HG03108 (cell line): ENCODE measurements at regions not wholly inside any gene's neighbourhood (a gene's known extent, or its start where the extent isn't known, plus 50 kb on each side); places are given as distances from the start of the nearest gene placed in this dataset.

Experiments
- ATAC-seq: cut with Tn5 transposase; IDR thresholded peaks from one replicate; pipeline ENCODE4 v1.9.1; 2021; ENCODE audit warnings: moderate library complexity; ENCODE audit not compliant: unreplicated experiment

- ATAC-seq, result no peak
Measured at GRCh38 chr2:8090748-8091700, 590.8 kb upstream of the ID2 start.

DNA sequence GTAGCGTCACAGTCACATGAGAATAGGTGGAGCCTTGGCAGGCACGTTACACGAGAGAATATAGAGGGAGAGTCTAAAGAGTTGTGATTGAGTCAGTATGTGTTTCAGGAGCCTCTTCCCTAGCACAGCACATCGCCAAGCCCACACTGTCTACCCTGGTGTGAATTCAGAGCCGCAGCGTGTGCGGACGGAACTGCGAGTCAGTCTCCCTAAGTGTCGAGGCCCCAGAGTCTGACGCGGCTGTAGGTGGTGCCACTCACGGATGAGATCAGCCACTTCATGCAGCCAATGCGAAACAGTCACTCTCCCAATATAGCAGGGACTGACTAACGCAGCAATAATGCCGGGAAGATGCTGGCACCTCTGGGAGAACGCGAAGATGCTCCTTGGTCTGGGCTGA lies 587.3 kb upstream of the ID2 start:
- ATAC-seq, result no peak

DNA sequence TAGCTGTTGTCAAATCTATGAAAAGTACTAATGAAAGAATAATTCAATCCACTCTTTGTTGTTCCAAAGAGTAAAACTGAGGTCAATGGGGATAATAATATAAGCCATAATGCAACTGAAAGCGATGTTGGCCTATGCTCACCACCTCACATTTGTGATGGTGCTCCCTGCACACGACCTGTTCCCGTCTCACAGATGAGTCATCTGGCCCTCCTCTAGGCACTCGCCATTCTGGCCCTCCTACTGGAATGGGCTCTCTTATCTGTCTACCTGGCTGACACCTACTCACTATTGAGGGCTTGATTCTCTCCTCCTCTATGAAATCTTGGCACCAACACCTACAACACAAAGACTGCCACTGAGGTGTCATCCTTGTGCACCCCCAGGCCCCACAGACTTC lies 585.9 kb upstream of the ID2 start:
- no peak for ATAC-seq

- ATAC-seq, result no peak
Measured at GRCh38 chr2:8096484-8096883, 585.4 kb upstream of the ID2 start.

DNA sequence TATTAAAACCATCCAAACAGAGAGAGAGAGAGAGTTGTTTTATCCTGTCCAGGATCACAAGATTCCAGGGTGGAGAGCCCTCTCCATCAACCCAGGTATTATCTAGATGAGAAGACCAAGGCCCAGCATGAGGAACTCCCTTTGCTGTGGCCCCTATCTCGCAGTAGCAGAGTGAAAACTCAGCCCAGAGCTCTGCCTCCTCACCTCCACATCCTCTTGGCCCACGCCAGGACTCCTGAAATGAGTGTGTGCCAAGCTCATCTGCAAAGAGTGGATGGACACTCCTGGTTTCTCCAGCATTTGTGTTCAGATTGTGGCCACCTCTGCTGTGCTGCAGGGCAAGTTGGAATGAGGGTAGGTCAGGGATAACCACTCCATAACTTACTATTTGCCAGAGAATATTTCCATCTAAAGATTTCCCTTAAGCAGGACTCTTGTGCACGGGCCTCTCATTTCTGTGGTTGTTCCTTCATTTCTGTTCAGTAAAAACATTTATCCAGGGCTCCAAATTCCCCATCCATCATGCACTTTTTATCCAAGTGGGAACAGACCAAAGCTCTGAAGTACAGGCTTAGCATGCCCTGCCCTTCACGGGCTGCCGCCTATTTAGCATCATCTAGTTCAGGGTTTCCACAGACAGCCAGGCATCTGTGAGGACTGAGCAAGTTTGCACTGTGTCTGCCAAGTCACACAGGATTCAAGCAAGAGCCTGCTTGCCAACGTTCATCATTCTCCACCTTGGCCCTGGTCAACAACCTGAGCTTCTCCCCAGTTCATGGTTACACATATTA lies 583.2 kb upstream of the ID2 start:
- no peak for ATAC-seq

- ATAC-seq, result no peak
Measured at GRCh38 chr2:8099267-8099582, 582.6 kb upstream of the ID2 start.

DNA sequence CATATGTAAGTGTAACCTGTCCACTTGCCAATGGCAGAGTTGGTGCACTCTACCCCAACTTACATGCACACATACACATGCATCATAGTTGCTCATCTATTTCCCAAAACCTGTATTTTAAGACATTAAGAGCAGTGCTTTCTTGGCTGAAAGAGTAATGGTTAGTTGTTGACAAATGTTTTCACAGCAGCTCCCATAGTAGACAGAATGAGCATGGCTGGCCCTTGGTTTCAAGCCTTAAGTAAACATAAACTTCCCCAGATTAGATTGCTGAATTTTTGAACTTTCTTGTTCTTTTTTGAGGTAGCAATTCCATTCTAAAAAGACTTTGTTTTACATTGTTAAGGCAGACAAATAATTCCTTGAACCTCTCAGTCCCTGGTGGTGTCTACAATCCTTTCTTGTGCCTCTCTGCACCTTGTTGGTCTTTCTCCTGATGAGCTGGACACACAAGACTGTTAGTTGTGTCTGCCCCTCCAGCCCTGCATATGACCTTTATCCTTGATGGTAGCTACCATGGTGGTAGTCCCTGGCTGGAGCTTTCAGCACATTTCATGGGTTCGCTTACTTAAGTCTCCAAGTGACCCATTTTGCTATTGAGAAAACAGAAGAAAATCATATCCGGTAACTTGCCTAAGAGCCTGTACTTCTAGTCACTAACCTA lies 580.1 kb upstream of the ID2 start:
- ATAC-seq, result no peak

DNA sequence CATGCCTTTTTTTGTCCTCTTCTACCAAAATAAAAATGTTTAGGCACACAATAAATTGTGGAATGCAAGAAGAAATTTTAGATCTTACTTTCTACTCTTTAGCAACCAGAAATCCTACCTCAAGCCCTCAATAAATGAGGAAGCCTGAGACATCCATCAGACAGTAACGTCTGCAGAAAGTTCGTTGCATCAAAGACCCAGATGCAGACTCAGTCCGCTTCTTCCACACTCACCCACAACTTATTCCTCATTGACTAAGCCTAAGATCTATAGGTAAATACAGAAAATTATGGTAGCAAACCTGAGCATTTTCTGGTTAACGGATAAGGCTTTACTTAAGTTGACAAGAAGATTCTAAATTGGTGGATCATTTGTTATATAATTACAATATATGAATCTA lies 579.4 kb upstream of the ID2 start:
- ATAC-seq, result no peak

DNA sequence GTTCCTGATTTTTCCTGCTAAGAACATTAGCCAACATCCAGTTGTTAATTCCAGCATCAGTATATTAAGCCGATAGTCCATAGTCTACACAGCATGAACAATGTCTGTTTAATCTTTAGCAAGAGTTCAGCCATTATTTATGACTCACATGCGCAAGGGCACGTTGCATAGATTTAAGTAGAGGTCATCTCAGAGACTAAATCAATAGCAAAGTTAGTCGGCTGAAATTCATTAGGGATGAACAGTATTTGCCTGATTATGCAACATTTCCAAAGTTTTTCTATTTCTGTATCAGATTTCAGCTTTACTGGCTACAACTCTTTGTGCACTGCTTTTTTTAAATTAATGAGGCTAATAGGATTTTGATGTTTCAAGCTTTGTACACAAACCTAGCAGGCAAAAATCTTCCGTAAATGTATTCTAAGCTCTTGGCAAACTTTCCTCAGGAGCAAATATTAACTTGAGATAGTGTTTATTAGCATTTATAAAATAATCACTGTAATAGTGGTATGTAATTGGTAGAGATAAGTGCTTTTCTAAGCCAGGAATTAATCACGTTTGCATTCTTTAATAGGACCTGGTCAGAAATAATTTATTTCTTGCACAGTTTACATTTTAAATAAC lies 578.7 kb upstream of the ID2 start:
- no peak for ATAC-seq

- no peak for ATAC-seq
Measured at GRCh38 chr2:8107150-8107549, 574.7 kb upstream of the ID2 start.

DNA sequence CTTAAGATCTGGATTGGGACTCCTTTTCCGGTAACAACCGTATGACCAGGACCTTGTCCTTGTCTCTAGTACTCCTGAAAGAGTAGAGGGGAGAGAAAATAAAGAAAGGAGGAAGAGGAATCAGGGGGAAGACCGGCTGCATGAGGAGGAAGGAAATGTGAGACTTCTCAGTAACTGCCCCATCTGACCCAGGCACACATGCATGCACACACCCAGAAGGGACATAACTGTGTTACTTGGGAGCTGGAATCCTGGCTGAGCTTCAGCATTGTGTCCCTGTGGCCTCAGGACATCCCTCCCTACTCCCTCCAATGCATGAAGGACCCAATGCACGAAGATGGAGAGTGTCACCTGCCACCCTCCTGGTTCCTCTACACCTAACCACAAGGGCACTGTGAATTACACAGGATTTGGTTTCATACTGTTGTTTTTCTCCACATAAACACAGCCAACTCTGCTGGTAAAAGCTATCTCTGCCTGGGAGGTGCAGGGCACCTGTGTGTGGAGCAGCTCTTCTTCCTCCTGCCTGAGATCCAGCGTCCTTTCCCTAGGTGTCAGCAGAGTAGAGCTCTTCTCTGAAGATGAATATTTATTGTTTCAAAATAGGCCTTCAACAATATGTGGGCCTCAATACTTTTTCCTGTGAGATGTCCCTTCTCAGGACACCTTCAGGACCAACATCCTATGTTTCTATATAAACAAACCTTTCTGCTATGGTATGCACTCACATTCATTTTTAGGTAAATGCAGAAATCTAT lies 574.1 kb upstream of the ID2 start:
- no peak for ATAC-seq

- ATAC-seq, result no peak
Measured at GRCh38 chr2:8110716-8111115, 571.1 kb upstream of the ID2 start.

- no peak for ATAC-seq
Measured at GRCh38 chr2:8111193-8111592, 570.7 kb upstream of the ID2 start.

DNA sequence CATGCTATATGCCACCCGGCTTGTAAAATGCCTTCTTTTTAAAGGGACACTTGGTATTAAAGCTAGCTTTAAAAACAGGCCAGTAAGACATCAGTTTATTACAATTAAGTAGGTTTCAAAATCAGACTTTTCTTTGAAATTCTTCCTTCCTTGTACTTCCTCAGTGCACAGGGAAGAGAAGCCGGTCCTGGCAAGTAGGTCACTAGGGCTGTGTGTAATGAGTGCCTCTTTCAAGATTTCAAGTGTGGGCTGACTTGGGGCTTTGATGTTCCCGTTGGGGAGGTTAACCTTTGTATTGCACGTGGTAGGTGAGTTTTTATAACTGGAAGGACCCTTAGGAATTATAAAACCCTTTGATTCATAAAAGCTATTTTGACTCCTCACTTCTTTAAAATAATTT lies 566.4 kb upstream of the ID2 start:
- ATAC-seq, result no peak

DNA sequence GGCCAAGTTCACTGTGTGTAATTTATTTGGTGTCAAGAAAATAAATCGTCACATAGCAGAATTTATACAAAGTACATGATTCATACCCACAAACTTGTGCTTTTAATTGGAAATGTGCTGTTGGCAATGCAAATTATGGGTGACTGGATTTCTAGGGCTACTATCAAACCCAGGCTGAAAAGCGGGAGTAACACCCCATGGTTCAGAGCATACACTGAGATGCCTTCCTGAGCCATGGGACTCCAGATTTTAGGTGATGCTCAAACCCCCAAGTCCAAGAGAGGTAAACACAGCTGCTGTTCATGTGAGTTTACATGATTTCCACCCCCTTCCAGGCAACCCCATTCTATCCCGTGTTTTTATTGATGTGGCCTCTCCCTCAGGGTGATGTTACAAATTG lies 565.9 kb upstream of the ID2 start:
- no peak for ATAC-seq

DNA sequence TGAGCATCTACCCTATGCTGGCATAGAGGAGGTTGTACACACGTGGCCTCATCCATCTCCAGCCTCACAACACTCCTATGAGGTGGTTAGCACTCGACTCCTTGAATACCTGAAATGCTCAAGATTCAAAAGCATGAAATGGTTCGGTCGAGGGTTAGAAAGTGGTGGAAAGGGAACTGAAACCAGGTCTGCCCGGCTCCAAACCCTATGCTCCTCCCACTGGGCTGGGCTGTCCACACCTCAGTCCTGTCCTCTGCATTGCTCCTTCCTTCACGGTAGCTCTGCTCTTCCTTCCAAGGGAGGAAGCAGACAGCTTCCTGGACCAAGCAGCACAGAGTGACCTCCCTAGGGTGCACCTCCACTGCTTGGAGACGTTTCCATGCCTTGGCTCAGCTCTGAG lies 565.2 kb upstream of the ID2 start:
- peak; percentile 98 for ATAC-seq

DNA sequence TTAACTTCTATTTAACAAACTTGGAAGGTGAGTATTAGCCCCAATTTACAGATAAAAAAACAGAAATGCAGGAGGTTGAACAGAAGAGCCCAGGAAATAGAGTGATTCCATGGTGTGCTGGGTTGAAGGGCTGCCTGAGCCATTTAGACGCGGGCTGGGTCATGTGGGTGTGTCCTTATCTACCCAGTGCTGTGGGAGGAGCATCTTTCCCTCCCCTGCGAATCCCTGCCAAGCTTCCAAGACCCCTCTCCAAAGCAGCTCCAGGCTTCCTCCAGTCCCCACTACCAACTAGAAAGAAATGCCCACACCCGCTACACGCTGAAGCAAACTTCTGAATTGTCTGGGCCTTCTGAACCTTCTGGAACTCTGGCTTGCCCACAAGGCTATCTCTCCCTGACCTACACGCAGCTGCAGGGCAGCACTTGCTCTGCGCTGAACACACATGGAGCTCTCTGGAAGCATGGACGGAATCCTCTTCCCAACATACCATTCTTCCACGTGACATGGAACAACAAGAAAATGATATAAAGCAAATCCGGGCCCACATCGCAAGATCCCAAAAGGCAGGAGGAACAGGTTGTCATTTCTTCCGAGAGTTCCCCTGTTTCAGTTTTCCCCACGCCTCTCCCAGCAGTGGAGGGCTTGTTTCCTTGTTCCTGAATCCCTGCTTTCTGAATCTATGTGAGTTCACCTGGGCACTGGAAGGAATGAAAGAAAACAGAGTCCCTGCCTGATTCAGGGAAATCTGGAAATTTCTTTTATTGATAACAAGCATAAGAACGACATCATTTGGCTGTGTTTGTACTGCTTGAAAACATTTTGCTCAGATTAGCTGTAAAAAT lies 562.7 kb upstream of the ID2 start:
- no peak for ATAC-seq

DNA sequence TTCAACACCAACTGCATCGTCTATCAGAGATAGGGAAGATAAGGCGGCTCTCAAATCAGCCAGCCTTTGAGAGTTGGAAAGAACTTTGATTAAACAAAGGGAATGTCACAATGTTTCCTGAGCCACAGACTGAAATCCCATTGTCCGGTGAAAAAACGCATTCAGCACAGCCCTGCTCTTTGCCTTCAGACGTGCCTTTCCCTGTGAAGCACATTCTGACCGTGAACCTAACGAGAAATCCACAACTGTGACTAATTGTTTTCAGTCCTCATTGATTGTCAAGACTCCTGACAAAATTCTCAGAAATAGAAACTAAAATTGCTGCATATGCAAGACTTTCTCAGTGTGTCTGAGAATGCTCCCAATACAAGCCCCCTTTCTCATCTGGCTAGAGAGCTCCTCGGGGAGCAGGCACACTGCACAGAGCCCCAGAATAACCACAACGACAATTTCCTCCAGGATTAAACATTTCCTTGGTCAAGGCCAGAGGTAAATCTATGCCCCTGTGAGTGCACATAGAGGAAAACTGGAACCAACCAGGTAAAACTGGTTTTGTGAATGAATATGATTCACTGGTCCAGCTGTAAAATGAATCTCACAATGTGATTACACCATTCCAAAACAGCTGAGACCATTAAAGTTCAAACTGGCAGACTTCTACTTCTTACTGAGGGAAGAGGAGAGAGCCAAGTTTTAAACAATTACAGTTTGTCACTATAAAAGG lies 561.9 kb upstream of the ID2 start:
- ATAC-seq, result no peak

- no peak for ATAC-seq
Measured at GRCh38 chr2:8120506-8120860, 561.4 kb upstream of the ID2 start.
